Amygdala (tissue), 56 donors: ENCODE measurements at regions not wholly inside any gene's neighbourhood (a gene's known extent, or its start where the extent isn't known, plus 50 kb on each side); places are given as distances from the start of the nearest gene placed in this dataset.
"Not testable (repeated sequence)": the region's sequence is repeated elsewhere in the genome, so short reads cannot be mapped to it uniquely, and the experiment has no call there.

Experiments
- DNase-seq, 56 donors: peaks; one replicate each; lab custom pipeline; 2025; lab: John Stamatoyannopoulos, UW

GRCh38 chr11:35046681-35047080 is 92.3 kb upstream of the CD44 start:
- DNase-seq = no peak

DNA sequence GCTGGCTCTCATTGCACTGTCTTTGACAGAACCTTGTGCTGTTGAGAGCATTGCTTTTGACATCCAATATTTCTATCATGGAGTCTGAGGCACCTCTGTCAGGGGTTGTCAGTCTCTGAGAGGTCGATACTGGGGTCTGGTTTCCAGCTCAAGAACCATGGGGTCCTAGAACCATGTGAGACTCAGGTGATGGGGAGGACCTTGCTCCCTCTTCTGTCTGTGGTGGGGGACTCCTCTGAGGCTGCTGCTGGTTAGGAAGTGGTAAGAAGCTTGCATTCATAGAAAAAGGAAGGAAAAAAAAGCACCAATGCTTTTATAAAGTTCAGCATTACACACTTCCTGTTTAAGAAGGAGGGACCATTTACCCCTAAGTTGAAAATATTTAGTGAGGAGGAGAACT is 91.8 kb upstream of the CD44 start:
- DNase-seq = no peak

DNA sequence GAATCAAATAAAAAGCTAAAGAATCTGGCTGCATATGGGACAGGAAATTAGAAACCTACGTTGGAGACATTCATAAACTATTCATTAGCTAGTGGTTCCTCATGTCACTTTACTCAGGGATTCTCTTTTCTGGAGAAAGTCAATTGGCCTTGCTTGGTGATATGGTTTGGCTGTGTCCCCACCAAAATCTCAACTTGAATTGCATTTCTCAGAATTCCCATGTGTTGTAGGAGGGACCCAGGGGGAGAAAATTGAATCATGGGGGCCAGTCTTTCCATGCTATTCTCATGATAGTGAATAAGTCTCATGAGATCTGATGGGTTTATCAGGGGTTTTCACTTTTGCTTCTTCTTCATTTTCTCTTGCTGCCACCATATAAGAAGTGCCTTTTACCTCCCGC is 91.2 kb upstream of the CD44 start:
- DNase-seq = no peak

- DNase-seq = not testable (repeated sequence)
Observed at GRCh38 chr11:35048346-35048745, 90.6 kb upstream of the CD44 start.

DNA sequence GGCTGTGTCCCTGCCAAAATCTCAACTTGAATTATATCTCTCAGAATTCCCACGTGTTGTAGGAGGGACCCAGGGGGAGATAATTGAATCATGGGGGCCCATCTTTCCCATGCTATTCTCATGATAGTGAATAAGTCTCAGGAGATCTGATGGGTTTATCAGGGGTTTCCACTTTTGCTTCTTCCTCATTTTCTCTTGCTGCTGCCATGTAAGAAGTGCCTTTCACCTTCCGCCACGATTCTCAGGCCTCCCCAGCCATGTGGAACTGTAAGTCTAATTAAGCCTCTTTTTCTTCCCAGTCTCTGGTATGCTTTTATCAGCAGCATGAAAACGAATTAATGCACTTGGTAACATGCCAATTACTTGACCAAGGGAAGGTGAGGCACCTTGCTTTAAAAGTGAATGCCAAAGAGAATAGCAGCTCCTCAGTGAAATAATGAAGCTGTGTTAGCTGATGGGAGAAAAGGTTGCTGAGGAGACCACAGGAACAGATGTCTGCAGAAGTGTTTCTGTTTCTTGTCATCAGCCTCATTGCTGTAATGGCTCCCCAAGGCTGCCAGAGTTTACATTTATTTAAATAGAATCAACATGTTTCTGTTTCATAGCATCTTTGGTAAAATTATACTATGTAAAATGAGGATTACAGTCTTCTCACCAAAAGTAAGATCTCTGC is 89.0 kb upstream of the CD44 start:
- DNase-seq = no peak

GRCh38 chr11:35050541-35050995 is 88.4 kb upstream of the CD44 start:
- no peak for DNase-seq

DNA sequence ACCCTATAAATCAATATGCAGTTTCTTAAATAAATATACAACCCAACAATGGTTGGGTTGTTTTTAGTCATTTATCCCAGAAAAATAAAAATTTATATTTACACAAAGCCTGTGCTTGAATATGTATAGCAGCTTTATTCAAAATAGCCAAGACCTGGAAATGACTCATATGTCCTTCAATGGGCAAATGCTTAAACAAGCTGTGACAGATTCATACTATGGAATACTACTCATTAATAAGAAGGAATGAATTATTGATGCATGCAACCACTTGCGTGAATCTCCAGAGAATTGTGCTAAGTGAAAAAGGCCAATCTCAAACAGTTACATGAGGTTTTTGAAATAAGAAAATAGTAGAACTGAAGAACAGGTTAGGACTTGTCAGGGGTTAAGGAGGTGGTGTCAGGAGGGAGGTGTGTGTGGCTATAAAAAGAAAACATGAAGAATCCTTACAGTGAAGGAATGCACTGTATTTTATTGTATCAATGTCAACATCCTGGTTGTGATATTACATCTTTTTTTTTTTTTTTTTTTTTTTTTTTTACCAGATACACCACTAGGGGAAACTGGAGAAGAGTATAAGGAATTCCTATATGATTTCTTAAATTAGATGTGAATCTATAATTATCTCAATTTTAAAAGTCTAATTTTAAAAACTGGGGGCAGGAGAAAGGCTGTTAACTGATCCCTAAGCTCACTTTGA is 82.4 kb upstream of the CD44 start:
- no peak for DNase-seq

DNA sequence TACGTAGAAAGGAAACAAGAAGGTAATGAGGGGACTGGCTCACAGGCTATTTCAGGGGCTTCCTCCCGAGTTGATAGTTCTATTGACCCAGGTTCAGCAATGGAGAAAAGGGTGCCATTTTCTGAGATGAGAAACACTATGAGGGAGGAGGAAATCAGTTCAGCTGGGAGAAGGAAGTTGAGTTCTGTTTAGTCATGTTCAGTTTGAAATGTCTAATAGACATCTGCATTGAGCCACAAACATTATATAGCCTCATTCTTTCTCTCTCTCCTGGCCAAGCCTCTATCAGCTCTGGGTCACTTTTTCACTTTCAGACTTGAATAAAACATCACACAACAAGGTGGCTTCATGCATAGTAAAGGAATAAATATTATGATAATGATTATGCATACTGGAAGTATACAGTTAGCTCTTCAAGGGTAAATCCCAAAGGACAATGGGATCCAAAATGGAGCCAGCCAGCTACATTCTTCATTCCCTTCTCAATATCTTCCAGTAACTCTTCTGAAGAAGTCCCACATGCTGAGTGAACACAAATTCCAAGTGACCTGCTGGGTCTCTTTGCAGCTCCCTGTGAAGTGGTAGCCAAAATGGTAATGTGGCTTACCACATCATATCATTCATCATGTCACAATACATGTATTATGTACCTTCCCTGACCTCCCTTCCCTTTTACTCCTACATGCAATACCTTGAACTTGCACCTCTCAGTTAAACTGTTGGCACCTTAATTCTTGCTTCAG is 80.9 kb upstream of the CD44 start:
- no peak for DNase-seq

DNA sequence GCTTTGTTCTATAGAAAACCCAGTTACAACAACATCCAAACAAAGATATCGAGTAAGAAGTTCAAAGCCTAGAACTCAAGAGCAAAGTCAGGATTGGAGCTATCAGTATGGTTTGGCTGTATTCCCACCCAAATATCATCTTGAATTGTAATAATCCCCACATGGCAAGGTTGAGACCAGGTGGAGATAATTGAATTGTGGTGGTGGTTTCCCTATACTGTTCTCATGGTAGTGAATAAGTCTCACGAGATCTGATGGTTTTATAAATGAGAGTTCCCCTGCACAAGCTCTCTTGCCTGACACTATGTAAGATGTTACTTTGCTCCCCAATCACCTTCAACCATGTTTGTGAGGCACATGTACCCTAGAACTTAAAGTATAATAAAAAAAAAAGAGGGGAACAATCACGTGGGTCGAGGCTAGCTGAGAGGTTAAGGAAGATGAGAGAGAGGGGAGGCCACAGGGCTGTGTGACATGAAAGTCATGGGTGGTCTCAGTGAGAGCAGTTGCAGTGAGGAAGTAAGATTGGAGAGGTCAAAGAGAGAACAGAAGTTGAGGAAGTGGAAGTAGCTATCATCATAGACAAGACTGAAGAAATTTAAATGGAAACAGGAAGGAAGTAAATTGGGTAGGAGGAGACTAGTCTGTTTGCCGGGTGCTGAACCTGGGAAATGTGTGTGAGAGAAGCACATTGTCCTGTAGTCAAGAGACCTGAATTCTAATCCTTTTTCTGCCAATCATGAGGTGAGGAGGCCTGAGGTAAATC is 80.1 kb upstream of the CD44 start:
- DNase-seq = no peak

DNA sequence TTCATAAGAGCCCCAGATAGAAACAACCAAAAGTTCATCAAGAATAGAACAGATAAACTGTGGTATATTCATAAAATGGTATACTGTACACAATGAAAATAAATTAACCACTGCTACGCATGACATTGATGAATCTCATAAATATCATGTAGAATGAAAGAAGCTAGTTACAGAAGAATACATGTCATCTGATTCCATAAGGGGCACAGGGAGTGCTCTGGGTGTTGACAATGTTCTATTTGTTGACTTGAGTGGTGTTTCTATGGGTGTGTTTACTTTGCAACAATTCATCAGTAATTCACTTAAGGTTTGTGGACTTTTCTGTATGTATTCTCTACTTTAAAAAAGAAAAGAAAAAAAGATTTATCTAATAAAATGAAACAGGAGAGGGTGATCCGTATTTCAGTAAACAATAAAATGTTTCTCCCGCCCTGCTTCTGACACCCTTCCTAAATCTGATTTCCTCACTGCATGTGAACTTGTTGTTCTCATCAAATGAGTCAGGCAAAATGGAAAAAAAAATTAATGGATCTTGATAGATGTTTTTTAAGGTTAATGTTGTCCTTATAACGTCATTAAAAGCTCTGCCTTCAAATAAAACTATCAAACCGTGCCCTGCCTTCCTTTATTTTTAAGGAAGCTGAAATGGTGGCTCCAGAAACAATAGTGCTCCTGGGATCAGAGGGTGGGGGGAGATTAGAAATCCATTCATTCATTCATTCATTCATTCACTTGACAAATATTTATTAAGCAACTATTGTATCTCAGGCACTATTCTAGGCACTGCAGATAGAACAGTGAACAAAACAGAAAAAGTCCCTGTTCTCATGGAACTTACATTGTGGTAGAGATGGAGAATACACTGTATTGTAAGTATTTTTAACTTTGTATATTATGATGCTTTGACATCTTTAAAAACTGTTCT is 77.2 kb upstream of the CD44 start:
- no peak for DNase-seq

GRCh38 chr11:35063488-35063931 is 75.5 kb upstream of the CD44 start:
- no peak for DNase-seq

- DNase-seq = no peak
Observed at GRCh38 chr11:35064114-35064800, 74.7 kb upstream of the CD44 start.

DNA sequence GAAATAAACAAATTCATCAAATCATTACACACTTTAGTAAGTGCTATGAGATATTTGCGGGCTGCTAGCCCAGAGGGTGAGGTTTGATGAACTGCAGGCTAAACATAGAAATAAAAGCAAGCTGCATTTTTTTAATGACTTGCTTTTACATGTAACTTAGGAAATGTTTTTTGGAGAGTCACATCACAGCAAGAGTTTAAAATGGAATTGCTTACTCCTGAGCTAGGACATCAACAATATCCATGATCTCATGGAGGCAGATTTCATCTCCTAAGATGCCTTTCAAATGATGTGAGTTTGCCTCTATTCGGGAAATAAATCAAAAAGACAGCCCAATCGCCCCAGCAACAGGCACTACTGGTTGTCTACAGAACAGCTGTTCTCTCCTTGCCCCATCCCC is 73.4 kb upstream of the CD44 start:
- no peak for DNase-seq

DNA sequence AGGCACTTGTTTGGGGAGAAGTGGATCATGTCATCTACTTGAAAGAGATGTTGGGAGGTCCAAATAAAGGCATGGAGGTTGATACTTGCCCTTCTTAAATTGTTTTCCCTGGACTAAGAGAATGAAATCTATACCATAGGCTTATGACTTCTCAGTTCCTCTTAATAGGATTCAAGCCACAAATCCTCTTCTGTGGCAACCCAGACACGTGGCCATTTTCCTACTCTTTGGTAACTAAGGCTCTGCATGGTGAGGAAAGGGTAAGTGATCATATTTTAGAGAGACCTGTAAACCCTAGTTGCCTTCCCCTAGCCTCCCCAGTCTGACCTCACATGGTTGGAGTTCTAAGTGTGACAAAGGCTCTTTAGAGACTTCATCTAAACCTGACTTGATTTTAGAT is 72.9 kb upstream of the CD44 start:
- no peak for DNase-seq

DNA sequence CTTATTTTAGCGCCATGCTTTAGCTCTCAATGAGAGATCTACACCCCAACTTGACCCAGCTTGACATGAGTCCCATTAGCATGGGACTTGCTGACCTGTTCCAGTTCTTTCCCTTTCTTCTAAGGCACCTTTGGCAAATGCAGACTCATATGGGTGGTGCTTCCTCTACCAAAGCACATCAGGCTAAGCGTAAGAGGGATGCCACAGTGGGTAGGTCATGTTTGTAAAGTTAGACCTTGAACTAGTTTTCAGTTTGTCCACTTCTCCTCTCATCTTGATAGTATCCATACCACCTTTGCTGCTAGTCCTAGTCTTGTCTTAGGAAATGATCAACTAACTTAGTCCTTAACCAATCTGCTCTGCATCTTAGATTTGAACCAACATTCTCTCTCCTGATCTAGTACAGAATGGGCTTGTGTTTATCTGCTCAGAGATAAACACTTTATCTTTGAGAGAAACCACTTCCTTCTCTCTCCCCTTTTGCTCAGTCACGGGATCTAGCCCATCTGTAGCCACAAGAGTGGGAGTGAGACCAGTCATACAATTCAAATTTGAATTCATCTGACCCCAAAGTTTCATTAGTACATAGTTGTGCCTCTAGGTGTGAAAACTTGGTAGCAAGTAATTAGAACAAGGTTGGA is 72.1 kb upstream of the CD44 start:
- DNase-seq = no peak

GRCh38 chr11:35071722-35072121 is 67.2 kb upstream of the CD44 start:
- DNase-seq = no peak

- DNase-seq = no peak
Observed at GRCh38 chr11:35073691-35074419, 65.1 kb upstream of the CD44 start.
